Natural killer cell (primary cell): ENCODE measurements at regions not wholly inside any gene's neighbourhood (a gene's known extent, or its start where the extent isn't known, plus 50 kb on each side); places are given as distances from the start of the nearest gene placed in this dataset.

Experiments used
- ATAC-seq, 3 donors: fragments of 150-1000 bp in 2 of 3; fragments of 200-7000 bp in 1 of 3; cut with Tn5 transposase; 1 replicate in 1 of 3; 2 replicates in 2 of 3; pipeline ENCODE4 v1.10.0; 2021; ENCODE audit warnings: mild to moderate bottlenecking in 2 of 3, moderate library complexity in 2 of 3
- DNase-seq, 2 donors: peaks; one replicate each; pipeline versions ENCODE4 v3.0.0 to v3.0.0-alpha.2; 2013 to 2021; ENCODE audit warnings: mixed read lengths in 1 of 2
- H3K27ac ChIP-seq: one replicate; pipeline ENCODE4 v1.5.1; 2013; ENCODE audit warnings: mild to moderate bottlenecking, low read length
- H3K27me3 ChIP-seq: one replicate; pipeline ENCODE4 v1.6.1; 2013; ENCODE audit warnings: low read length; ENCODE audit not compliant: control insufficient read depth, insufficient read depth
- H3K36me3 ChIP-seq: one replicate; pipeline ENCODE4 v1.6.1; 2013; ENCODE audit warnings: low read length; ENCODE audit not compliant: control insufficient read depth, insufficient read depth
- H3K4me1 ChIP-seq: one replicate; pipeline ENCODE4 v1.6.1; 2013; ENCODE audit warnings: low read length; ENCODE audit not compliant: control insufficient read depth, insufficient read depth
- H3K4me3 ChIP-seq: one replicate; pipeline ENCODE4 v1.5.1; 2013; ENCODE audit warnings: low read length
- H3K9me3 ChIP-seq: one replicate; pipeline ENCODE4 v1.6.1; 2013; ENCODE audit warnings: low read length; ENCODE audit not compliant: control insufficient read depth, insufficient read depth
- H3K27ac Mint-ChIP-seq, 2 donors: one replicate each; pipeline ENCODE4 v1.8.0; 2022; ENCODE audit warnings: mild to moderate bottlenecking in 2 of 2, mixed read lengths in 2 of 2, moderate library complexity in 1 of 2
- H3K27me3 Mint-ChIP-seq, 2 donors: one replicate each; pipeline ENCODE4 v1.8.0; 2022; ENCODE audit warnings: low read depth in 2 of 2, mixed read lengths in 2 of 2
- H3K36me3 Mint-ChIP-seq: one replicate; pipeline ENCODE4 v1.8.0; 2022; ENCODE audit warnings: mixed read lengths
- H3K4me1 Mint-ChIP-seq, 2 donors: one replicate each; pipeline ENCODE4 v1.8.0; 2022; ENCODE audit warnings: mixed read lengths in 2 of 2
- H3K4me3 Mint-ChIP-seq: one replicate; pipeline ENCODE4 v1.8.0; 2022; ENCODE audit warnings: mild to moderate bottlenecking, moderate library complexity, mixed read lengths
- H3K9me3 Mint-ChIP-seq, 2 donors: one replicate each; pipeline ENCODE4 v1.8.0; 2022; ENCODE audit warnings: mixed read lengths in 2 of 2
- CTCF ChIP-seq: fragments of 200-600 bp; IDR thresholded peaks from one replicate; pipeline ENCODE4 v1.8.0; 2022; ENCODE audit warnings: antibody characterized with exemption
- WGBS: methylation state at CpG from one replicate; pipeline ENCODE4 v1.1.7; 2013; ENCODE audit warnings: missing lambda C conversion rate; ENCODE audit not compliant: insufficient coverage; 5-methylcytosine and 5-hydroxymethylcytosine counted together
- intact Hi-C: fragments of 100-400 bp; cut with micrococcal nuclease; formaldehyde crosslinking; loops from one replicate; pipeline ENCODE4 v1.14.2; 2022

GRCh38 chr18:67964462-67964861, 447.9 kb upstream of the DSEL start:
- Mint-ChIP-seq H3K36me3 (no peaks in the 10 kb centered on the region), H3K4me3 (no peak overlapping the region), H3K27ac (no peak overlapping the region), H3K27me3 (no peaks in the 10 kb centered on the region), H3K9me3 (peaks cover 3 to 8% of the 10 kb centered on the region in 2 donors), H3K4me1 (no peaks in the 10 kb centered on the region)
- Histone ChIP-seq H3K27me3 (no peaks in the 10 kb centered on the region), H3K4me1 (no peaks in the 10 kb centered on the region), H3K4me3 (no peak overlapping the region), H3K36me3 (no peaks in the 10 kb centered on the region), H3K27ac (no peak overlapping the region), H3K9me3 (no peaks in the 10 kb centered on the region)
- TF ChIP-seq CTCF = no peak
- intact Hi-C loops = no loop called here
- DNase-seq (no peak), ATAC-seq (no peak)
- 71% methylated on average over 1 of the region's 4 CpGs for WGBS

- no peak for ATAC-seq
- Mint-ChIP-seq H3K27ac (no peak overlapping the region), H3K36me3 (no peaks in the 10 kb centered on the region), H3K4me3 (no peak overlapping the region), H3K4me1 (no peaks in the 10 kb centered on the region), H3K27me3 (no peaks in the 10 kb centered on the region), H3K9me3 (peaks cover 4 to 12% of the 10 kb centered on the region in 2 donors)
- Histone ChIP-seq H3K27ac (no peak overlapping the region), H3K27me3 (no peaks in the 10 kb centered on the region), H3K4me3 (no peak overlapping the region), H3K36me3 (no peaks in the 10 kb centered on the region), H3K4me1 (no peaks in the 10 kb centered on the region), H3K9me3 (no peaks in the 10 kb centered on the region)
- no peak for DNase-seq
- TF ChIP-seq CTCF = no peak
- WGBS = 97% methylated on average over 5 of the region's 7 CpGs
- intact Hi-C loops = no loop called here
Measured at GRCh38 chr18:67961701-67962440, 445.4 kb upstream of the DSEL start.

- intact Hi-C loops = no loop called here
Measured at GRCh38 chr18:67957684-67958083, 441.2 kb upstream of the DSEL start.

More at GRCh38 chr18:67957684-67958083, 441.2 kb upstream of the DSEL start:
- no peaks in the 10 kb centered on the region for H3K27me3 Mint-ChIP-seq
- Histone ChIP-seq H3K9me3 (no peaks in the 10 kb centered on the region), H3K36me3 (no peaks in the 10 kb centered on the region), H3K4me3 (no peak overlapping the region), H3K27ac (no peak overlapping the region), H3K4me1 (no peaks in the 10 kb centered on the region), H3K27me3 (no peaks in the 10 kb centered on the region)
- DNase-seq (no peak), ATAC-seq (no peak)
- no peak for TF ChIP-seq CTCF
- no peak overlapping the region for H3K27ac Mint-ChIP-seq
- H3K4me1 Mint-ChIP-seq = no peaks in the 10 kb centered on the region
- H3K36me3 Mint-ChIP-seq = no peaks in the 10 kb centered on the region
- peaks cover 3 to 7% of the 10 kb centered on the region in 2 donors for H3K9me3 Mint-ChIP-seq
- 55% methylated on average over 2 of the region's 2 CpGs for WGBS
- H3K4me3 Mint-ChIP-seq = no peak overlapping the region
